ENCODE measurements at regions not wholly inside any gene's neighbourhood (a gene's known extent, or its start where the extent isn't known, plus 50 kb on each side); places are given as distances from the start of the nearest gene placed in this dataset.
A peak's percentile ranks its signal among the peaks of the same experiment; 100 is the strongest.

DNA sequence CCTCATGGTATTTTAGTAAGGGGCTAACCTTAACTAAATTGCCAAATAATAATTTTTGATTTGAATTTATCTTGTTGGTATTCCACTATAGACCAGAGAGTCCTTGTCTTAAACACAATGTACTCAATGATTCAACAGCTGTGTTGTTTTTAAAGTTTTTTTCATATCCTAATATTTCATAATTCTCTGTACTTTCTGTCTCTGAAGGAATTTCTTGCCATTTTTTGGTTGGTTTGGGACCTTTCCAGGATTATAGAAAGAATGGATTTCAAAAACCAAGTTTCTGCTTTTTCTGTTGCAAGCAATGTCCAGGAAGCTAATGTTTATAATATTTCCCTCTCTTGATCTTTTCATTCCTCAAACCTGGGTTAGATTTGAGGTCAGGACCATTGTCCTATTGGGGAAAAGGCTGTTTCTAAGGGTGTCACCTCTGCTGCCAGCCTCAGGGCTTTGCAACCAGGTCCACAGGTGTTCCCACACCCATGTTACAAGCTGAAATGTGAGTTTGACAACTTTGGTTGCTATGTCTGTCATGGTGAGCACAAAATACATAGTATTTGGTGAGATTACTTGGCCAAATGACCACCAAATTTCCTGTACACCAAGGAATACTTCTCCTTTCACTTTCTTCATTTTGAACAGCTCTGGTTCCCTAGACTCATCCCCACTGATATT is 363.7 kb upstream of the RGMA start:
- Histone ChIP-seq H3K9me3 (peaks cover 0 to 3% (median 0%) of the 10 kb centered on the region in 12 donors), H3K27ac (peak overlapping the region in 7 of 12 donors; percentile 4 to 63 (median 18)), H3K4me1 (peaks cover 0 to 14% (median 0%) of the 10 kb centered on the region in 12 donors), H3K36me3 (no peaks in the 10 kb centered on the region), H3K4me3 (no peak overlapping the region), H3K27me3 (no peaks in the 10 kb centered on the region)
- no peak for DNase-seq
- ATAC-seq: no peak
- TF ChIP-seq POLR2A (IDR thresholded peaks at IDR 0.05): no peak
- TF ChIP-seq, protein P1, sequence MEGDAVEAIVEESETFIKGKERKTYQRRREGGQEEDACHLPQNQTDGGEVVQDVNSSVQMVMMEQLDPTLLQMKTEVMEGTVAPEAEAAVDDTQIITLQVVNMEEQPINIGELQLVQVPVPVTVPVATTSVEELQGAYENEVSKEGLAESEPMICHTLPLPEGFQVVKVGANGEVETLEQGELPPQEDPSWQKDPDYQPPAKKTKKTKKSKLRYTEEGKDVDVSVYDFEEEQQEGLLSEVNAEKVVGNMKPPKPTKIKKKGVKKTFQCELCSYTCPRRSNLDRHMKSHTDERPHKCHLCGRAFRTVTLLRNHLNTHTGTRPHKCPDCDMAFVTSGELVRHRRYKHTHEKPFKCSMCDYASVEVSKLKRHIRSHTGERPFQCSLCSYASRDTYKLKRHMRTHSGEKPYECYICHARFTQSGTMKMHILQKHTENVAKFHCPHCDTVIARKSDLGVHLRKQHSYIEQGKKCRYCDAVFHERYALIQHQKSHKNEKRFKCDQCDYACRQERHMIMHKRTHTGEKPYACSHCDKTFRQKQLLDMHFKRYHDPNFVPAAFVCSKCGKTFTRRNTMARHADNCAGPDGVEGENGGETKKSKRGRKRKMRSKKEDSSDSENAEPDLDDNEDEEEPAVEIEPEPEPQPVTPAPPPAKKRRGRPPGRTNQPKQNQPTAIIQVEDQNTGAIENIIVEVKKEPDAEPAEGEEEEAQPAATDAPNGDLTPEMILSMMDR (IDR thresholded peaks at IDR 0.05): no peak
- intact Hi-C loops (cut with DNase I): no loop called here

DNA sequence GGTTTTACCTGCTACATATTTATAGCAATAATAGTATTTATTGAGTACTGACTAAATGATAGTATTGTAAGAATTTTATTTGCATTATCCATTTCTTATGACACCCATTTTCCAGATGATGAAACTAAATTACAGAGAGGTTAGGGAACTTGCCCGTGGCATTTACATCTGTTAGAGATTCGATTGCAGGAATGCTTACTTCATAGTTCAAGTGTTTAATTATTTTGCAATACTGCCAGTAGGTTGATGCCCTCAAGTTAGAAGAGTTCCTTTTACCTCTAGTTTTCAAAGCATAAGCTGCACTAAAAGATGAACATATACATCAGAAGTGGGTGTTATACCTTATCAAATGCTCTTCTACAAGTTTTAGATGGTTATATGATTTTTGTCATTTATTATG is 362.8 kb upstream of the RGMA start:
- Histone ChIP-seq H3K27me3 (no peaks in the 10 kb centered on the region), H3K4me1 (peaks cover 0 to 14% (median 0%) of the 10 kb centered on the region in 12 donors), H3K4me3 (no peak overlapping the region), H3K9me3 (peaks cover 0 to 3% (median 0%) of the 10 kb centered on the region in 12 donors), H3K36me3 (no peaks in the 10 kb centered on the region), H3K27ac (peak overlapping the region in 1 of 12 donors; percentile 16)
- WGBS, 4 donors: 53 to 59% (median 56%) methylated on average over 2 of the region's 2 CpGs
- intact Hi-C loops (cut with DNase I): no loop called here
- ATAC-seq (no peak), DNase-seq (no peak)
- TF ChIP-seq POLR2A (IDR thresholded peaks at IDR 0.05): no peak
- TF ChIP-seq, protein P1 (IDR thresholded peaks at IDR 0.05): no peak

DNA sequence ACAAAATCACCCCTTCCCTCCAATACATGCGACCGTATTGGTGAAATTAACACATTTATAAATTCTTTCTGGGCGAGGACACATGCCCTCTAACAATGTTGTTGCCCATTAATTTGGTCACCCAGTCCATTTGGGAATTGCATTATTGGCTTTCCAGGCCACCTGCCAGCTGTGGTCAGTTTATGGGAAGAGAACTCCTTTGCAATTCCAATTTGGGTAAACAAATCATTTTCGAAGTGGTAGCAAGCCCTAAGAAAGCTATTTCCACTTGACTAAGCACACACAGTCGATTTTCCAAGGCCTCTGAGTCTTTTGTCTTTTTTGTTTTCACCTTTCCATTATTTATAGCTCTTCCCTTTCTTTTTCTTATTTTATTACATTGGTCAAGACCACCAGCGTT is 362.3 kb upstream of the RGMA start:
- 67 to 71% (median 68%) methylated on average over 6 of the region's 6 CpGs for WGBS, 4 donors
- no peaks in the 10 kb centered on the region for H3K27me3 ChIP-seq
- intact Hi-C loops (cut with DNase I): no loop called here
- DNase-seq: no peak
- H3K9me3 ChIP-seq: peaks cover 0 to 3% (median 0%) of the 10 kb centered on the region in 12 donors
- no peak for ATAC-seq
- H3K27ac ChIP-seq: no peak overlapping the region
- TF ChIP-seq, protein P1 (IDR thresholded peaks at IDR 0.05): no peak
- TF ChIP-seq POLR2A (IDR thresholded peaks at IDR 0.05): no peak
- no peak overlapping the region for H3K4me3 ChIP-seq
- peaks cover 0 to 14% (median 0%) of the 10 kb centered on the region in 12 donors for H3K4me1 ChIP-seq
- no peaks in the 10 kb centered on the region for H3K36me3 ChIP-seq

DNA sequence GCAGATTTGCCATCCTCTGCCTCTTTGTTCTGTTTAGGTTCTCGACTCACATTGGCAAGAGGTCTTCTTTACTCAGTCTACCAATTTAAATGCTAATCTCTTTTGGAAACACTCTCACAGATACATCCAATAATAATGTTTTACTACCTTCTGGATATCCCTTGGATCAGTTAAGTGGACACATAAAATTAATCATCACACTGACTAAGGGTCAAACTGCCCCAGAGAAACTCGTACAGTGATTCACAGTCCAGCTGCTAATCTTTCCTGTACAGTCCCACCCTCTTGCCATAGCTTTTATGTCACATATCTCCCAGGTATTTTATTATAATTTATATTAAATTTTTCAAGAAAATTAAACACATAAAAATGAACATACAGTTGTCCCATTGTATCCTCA is 360.8 kb upstream of the RGMA start:
- H3K27ac ChIP-seq: no peak overlapping the region
- H3K36me3 ChIP-seq: no peaks in the 10 kb centered on the region
- no peaks in the 10 kb centered on the region for H3K27me3 ChIP-seq
- 45 to 69% (median 58%) methylated on average over 2 of the region's 2 CpGs for WGBS, 4 donors
- DNase-seq (no peak), ATAC-seq (peak in 1 of 4 donors; percentile 52)
- H3K4me3 ChIP-seq: no peak overlapping the region
- intact Hi-C loops (cut with DNase I): no loop called here
- H3K4me1 ChIP-seq: peaks cover 0 to 14% (median 0%) of the 10 kb centered on the region in 12 donors
- TF ChIP-seq POLR2A (IDR thresholded peaks at IDR 0.05): no peak
- TF ChIP-seq, protein P1 (IDR thresholded peaks at IDR 0.05): no peak
- H3K9me3 ChIP-seq: peaks cover 0 to 3% (median 0%) of the 10 kb centered on the region in 12 donors
